ENCODE measurements at regions not wholly inside any gene's neighbourhood (a gene's known extent, or its start where the extent isn't known, plus 50 kb on each side); places are given as distances from the start of the nearest gene placed in this dataset.
A peak's percentile ranks its signal among the peaks of the same experiment; 100 is the strongest.

DNA sequence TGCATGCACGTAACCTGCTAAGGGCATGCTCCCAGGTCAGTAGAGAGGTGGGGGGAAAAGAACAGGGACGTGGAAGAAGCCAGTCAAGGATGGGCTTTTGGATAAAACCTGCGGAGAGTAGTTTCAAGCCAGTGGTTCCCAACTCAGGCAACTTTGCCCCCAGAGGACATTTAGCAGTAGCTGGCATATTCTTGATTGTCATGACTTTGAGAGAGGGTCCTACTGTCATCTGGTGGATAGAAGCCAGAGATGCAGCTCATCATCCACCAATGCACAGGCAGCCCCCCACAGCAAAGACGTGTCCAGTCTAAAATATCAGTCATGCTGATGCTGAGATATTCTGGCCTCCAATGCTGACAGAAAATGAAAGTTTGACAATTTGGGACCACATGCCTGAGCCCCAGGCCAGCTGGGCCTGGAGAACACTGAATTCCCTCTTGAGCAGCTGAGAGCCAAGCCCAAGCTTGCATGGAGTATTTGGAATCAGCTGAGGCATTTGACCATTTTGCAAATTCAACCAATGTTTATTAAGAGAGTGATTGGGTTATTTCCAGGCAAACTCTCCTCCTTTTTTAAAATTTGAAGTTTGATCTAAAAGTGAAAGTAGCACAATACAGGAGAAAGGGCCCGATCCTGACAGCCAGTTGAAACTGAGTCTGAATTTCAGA, 110.0 kb upstream of the C7orf33 start:
- Histone ChIP-seq H3K27ac (peak overlapping the region in 2 of 3 donors; percentile 63 to 89), H3K4me1 (peaks cover 0 to 33% (median 11%) of the 10 kb centered on the region in 4 donors), H3K36me3 (no peaks in the 10 kb centered on the region), H3K4me3 (peak overlapping the region in 2 of 3 donors; percentile 17 to 22), H3K9me3 (no peaks in the 10 kb centered on the region), H3K27me3 (no peaks in the 10 kb centered on the region)
- no peak for DNase-seq
- ATAC-seq, result peak; percentile 61 to 66 (median 64)
- intact Hi-C loops (cut with DNase I), result loop anchor here (5.0 to 10.0 kb wide), 2 partner anchors 193 to 216 kb away; no protein-coding TSS in a partner anchor
- 23% methylated on average over 3 of the region's 5 CpGs for WGBS (ENCODE audit: insufficient coverage, low coverage, low lambda C conversion rate, missing lambda C conversion rate)
- TF ChIP-seq POLR2A (IDR thresholded peaks at IDR 0.05), result no peak
- TF ChIP-seq, protein P1, sequence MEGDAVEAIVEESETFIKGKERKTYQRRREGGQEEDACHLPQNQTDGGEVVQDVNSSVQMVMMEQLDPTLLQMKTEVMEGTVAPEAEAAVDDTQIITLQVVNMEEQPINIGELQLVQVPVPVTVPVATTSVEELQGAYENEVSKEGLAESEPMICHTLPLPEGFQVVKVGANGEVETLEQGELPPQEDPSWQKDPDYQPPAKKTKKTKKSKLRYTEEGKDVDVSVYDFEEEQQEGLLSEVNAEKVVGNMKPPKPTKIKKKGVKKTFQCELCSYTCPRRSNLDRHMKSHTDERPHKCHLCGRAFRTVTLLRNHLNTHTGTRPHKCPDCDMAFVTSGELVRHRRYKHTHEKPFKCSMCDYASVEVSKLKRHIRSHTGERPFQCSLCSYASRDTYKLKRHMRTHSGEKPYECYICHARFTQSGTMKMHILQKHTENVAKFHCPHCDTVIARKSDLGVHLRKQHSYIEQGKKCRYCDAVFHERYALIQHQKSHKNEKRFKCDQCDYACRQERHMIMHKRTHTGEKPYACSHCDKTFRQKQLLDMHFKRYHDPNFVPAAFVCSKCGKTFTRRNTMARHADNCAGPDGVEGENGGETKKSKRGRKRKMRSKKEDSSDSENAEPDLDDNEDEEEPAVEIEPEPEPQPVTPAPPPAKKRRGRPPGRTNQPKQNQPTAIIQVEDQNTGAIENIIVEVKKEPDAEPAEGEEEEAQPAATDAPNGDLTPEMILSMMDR (IDR thresholded peaks at IDR 0.05), result no peak

DNA sequence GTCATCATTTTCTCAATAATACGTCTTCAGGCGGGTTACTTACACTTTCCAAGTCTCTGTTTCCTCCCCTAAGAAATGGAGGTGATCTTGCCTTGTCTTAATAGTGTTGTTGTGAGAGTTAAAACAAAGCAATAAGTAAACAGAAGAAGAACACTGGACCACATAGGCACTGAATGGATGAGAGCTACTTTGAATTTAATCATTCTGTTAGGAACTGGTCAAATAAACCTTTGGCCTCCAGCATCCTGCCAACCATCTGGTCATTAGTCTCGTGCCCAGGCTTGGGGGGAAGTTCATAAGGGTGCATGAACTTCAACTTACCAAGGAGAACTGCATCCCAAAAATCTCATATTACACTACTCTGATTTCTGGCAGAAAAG, 109.4 kb upstream of the C7orf33 start:
- intact Hi-C loops (cut with DNase I), result loop anchor here (5.0 to 10.0 kb wide), 2 partner anchors 194 to 216 kb away; no protein-coding TSS in a partner anchor
- ATAC-seq (peak; percentile 80 to 93 (median 88)), DNase-seq (peak; percentile 51 to 87 (median 75))
- Histone ChIP-seq H3K9me3 (no peaks in the 10 kb centered on the region), H3K4me3 (peak overlapping the region in 2 of 3 donors; percentile 17 to 22), H3K27ac (peak overlapping the region in 2 of 3 donors; percentile 63 to 89), H3K4me1 (peaks cover 0 to 33% (median 11%) of the 10 kb centered on the region in 4 donors), H3K36me3 (no peaks in the 10 kb centered on the region), H3K27me3 (no peaks in the 10 kb centered on the region)
- WGBS (ENCODE audit: insufficient coverage, low coverage, low lambda C conversion rate, missing lambda C conversion rate), result 10% methylated on average over 3 of the region's 3 CpGs
- TF ChIP-seq POLR2A (IDR thresholded peaks at IDR 0.05), result no peak
- TF ChIP-seq, protein P1 (IDR thresholded peaks at IDR 0.05), result no peak

DNA sequence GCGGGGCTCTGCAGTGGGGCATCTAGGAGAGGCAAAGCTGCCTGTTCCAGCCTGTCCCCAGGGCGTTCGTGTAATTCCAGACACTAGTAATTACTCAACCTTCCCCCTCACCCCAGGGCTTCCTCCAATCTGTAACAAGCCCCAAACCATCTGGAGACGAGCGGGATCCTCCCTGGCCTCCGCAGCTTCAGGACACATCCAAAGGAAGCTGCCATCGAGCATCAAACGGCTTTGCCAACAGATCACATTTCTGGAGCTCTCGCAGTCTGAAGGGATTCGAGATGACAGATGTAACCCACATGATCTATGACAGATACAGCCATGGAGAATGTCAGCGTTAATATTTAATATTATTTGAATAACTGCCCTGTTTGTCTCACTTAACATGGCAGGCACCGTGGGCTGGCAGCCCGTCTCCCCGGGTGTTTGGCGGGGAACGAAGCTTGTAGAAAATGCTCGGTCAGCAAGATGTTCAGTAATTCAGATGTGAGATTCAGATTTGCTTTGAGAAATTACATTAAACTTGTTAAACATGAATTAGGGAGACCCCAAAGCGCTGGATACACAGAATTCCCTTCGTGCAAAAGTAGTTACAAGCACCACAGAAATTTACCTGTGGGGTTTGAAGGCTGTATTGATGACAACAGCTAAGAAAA, 108.5 kb upstream of the C7orf33 start:
- Histone ChIP-seq H3K9me3 (no peaks in the 10 kb centered on the region), H3K4me1 (peaks cover 0 to 33% (median 11%) of the 10 kb centered on the region in 4 donors), H3K27me3 (no peaks in the 10 kb centered on the region), H3K36me3 (no peaks in the 10 kb centered on the region), H3K4me3 (no peak overlapping the region), H3K27ac (peak overlapping the region in 1 of 3 donors; percentile 89)
- WGBS (ENCODE audit: insufficient coverage, low coverage, low lambda C conversion rate, missing lambda C conversion rate), result 83% methylated on average over 18 of the region's 19 CpGs
- TF ChIP-seq POLR2A (IDR thresholded peaks at IDR 0.05), result no peak
- TF ChIP-seq, protein P1 (IDR thresholded peaks at IDR 0.05), result no peak
- intact Hi-C loops (cut with DNase I), result loop anchor here (5.0 to 10.0 kb wide), 2 partner anchors 195 to 217 kb away; no protein-coding TSS in a partner anchor
- no peak for DNase-seq
- ATAC-seq, result no peak

DNA sequence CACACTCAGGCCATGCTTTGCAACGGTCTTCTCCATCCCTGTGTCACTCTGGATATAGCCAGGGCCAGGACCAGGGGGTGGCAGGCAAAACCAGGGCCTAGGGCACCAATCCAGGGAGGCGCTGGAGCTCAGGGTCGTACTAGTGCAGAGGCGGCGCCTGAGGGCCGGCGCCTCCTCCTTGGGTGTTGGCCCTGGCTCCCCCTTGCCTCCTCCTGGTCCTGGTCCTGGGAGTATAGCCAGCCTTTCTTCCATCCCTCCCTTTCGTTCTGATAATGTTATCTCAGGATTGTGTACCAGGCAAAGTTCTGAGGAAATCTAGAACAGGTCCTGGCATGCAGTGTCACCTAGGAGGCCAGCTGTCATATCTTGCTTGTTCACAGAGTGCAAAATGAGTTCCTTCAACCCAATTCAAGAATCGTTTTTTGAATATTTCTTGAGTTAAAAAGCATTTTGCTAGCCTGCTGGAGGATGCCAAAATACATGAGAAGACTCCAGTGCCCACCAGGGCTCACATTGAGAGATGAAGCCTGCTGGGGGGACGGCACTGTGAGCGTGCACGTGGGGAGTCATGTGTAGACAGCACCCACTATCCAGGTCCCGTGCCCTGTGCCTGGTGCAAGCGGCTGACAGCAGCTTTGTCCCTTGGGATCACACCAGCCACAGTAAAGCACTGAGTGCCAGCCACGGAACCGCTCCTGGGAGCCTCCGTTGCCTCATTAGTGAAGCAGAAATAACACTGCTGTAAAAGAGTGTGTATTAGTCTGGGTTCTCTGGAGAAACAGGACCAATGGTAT, 106.9 kb upstream of the C7orf33 start:
- peaks cover 0 to 33% (median 11%) of the 10 kb centered on the region in 4 donors for H3K4me1 ChIP-seq
- TF ChIP-seq, protein P1 (IDR thresholded peaks at IDR 0.05), result no peak
- TF ChIP-seq POLR2A (IDR thresholded peaks at IDR 0.05), result no peak
- ATAC-seq (peak in 1 of 4 donors; percentile 54), DNase-seq (peak in 1 of 3 donors; percentile 65)
- intact Hi-C loops (cut with DNase I), result loop anchor here (5.0 to 10.0 kb wide), 2 partner anchors 196 to 219 kb away; no protein-coding TSS in a partner anchor
- no peaks in the 10 kb centered on the region for H3K27me3 ChIP-seq
- 67% methylated on average over 3 of the region's 17 CpGs for WGBS (ENCODE audit: insufficient coverage, low coverage, low lambda C conversion rate, missing lambda C conversion rate)
- H3K9me3 ChIP-seq, result no peaks in the 10 kb centered on the region
- H3K4me3 ChIP-seq, result no peak overlapping the region
- peak overlapping the region in 1 of 3 donors; percentile 59 for H3K27ac ChIP-seq
- no peaks in the 10 kb centered on the region for H3K36me3 ChIP-seq
